ENCODE measurements at regions not wholly inside any gene's neighbourhood (a gene's known extent, or its start where the extent isn't known, plus 50 kb on each side); places are given as distances from the start of the nearest gene placed in this dataset.

DNA sequence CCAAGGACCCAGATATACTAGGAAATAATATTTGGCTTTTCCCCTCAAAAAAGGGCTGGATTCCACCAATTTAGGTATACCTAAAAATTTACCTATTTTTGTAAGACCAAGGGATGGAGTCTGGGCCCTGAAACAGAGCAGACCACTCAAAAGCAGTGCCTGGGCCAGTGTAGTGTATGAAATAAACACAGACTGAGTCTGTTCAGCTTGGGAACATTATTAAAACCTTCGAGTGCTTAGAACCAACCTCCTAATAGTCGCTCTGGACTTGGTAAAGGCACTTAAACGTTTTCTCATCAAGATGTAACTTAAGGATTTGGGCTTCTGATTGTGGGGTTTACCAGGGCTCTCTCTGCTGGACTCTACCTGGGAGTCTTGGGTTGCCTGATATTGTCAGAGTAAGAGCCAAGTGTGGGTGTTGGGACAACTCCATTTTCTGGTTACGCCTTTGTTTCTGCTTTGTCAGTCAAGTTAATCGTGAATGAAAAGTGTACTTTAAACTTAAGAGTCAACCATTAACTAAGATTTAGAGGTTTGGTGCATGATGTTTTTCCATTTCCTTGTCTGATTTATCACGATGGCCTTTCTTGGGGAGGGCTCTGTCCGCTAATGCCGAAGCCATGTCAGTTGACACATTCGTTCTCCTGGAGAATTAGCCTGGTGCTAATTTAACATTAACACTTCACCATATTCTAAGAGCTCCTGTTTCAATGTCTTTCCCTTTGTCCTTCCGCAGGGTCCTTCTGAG is 221.0 kb upstream of the TPM1 start:
- no peak for DNase-seq

DNA sequence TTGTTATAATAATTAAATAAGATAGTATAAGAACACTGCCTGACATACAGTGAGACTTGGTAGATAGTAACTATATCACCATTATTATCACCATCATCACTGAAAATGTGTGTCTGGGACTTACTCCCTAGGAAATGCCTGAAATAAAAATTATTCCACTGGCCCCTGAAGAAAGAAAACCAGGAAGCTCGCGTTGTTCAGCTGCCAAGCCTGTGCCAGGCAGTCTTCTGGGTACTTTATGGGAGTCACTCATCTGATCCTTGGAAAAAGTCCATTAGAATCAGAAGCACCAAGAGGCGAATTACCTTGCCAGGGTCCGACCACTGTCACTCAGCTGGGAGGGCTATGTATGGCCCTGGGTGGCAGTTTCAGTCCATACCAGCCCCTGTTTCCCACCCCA is 220.3 kb upstream of the TPM1 start:
- no peak for DNase-seq

DNA sequence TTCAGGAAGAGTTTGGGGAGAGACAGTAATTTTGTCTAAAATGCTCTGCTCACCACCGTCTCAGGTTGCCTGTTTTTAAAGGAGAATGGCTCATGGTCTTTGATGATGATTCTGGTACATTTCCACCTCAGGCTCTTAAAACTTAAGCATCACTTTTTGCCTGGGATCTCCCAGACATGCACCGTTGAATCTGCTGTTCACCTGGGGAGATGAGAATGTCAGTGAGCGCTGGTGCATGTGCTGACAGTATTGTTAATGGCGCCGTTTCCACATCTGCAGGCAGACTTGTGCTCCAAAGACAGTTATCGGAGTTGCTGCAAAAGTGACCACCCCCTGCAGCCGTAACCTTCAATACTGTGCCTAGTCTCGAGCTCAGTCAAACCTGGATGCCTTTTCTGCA is 219.0 kb upstream of the TPM1 start:
- no peak for DNase-seq

DNA sequence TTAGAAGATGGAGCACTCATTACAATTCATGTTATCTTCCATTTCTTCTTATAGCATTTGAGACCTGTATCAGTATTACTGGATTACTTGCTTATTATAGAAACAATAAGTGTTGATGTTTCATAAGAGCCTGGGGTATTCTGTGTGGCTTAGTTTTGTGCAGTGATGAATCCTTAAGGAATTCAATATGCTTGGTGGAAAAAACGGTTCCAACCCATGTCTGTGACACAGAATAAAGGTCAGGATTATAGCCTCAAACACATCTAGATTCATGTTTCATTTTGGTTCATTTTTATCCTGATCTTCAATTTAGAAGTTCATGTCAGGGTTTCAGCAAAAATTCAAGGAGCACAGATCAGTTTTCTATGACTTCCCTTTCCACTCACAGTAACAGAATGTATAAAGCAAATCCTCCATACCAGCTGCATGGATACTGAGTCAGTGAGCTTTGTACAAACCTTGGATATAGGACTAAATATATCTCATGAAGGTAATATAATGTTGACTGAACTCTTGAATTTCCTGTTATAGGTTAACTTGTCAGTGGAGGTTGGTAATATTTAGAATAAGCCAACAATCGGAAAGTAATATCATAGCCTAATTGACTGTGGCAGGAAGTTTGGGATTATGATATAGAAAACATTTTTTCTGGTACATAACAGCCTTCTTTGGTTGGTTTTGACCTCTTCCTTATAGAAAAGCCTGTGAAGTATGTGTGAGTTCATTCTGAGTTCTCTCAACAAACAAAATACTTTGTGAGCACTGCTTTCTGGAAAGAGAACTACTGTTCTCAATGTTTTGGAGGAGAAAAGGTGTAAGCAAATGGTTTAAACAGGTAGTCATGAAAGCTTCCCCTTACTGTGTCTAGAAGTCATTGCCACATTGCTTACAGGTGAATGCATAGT is 218.2 kb upstream of the TPM1 start:
- no peak for DNase-seq

DNA sequence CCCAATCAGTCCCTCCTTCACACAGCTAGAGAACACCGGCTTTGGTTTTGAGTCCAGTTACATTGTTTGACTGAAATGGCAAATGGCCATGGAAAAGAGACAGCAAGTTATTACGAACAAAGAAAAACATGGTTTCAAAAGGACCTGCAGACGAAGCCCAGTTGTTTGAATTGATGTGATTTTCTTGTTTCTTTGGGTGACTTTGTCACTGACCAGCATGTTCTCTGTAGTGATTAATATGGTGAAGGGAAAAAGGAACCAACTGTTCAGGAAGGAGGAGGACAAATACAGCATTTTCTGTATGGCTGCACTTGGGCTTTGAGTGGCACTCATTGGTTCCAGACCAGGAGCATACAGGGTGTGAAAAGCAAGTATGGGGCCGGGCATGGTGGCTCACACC is 217.4 kb upstream of the TPM1 start:
- DNase-seq = no peak

DNA sequence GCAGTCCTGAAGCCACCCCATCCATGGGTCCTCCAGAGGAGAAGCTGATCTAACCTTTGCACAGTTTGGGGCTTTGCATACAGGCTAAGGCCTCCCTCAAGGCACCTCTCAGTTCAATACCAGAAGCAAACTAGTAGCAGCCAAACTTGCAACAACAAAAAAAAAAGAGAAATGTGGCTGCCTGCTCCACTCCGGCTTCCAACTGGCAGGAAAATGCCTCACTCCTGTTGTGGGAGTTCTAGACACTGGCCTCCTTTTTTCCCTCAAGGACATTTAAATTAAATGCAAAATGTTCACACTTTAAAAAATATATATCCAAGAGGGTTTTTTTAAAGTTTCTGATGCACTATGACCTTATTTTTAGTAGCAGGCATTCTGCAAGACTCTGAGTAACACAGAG is 216.0 kb upstream of the TPM1 start:
- DNase-seq = no peak

DNA sequence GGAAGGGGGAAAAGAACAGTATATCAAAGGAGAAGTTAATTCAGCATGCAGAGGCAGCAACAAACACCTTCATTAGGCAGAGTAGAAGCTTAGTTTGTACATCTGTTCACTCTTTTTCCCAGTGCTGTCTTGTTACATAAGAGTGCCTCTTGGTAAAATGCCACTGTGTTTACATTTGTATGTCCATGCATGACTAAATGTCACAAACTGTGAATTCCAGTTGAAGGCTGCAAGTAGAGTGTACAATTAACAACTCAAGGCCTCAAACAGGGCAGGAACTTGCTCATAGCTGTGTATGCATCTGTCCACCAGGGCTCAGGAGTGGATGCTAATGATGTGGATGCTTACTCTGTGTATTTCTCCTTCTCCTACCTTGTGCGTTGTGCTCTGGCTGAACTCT is 214.2 kb upstream of the TPM1 start:
- no peak for DNase-seq

DNA sequence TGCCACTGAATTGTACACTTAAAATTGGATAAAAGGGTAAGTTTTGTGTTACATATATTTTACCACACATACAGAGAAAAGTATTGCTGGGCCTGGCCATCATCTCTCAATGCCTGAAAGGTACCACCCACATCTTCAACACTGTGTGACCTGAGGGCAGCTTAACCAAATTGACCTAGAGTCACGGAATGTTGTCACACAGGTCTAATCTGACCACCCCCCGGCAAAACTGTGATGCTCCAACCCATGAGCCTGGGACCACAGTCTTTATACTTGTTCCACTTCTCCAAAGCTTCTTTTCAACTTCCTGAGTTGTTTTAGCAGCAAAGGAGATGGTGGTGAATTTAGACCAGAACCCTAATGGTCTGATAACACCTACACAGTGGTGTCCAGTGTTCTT is 210.3 kb upstream of the TPM1 start:
- no peak for DNase-seq

GRCh38 chr15:62833646-62834045 is 208.9 kb upstream of the TPM1 start:
- DNase-seq = no peak

- DNase-seq = no peak
Observed at GRCh38 chr15:62834686-62835329, 207.7 kb upstream of the TPM1 start.

DNA sequence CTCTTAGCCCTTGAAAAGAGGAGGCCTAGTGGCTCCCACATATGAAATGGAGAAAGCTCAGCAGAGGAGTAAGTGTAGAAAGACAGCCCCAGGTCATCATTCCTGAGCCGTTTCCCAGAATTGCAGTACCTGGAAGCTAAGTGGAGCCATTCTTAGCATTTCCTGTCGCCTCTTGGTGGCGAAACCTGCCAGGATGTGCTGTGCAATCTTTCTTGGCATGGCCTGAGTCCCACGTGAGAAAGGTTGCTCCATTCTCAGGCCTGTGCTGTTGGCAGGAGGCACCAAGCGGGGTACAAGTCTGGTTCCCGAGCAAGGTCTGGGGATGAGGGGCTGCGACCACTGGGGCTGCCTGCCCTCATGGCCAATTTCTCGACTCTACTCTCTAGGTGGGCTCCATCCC is 207.2 kb upstream of the TPM1 start:
- DNase-seq = no peak

- no peak for DNase-seq
Observed at GRCh38 chr15:62835762-62836161, 206.8 kb upstream of the TPM1 start.

- DNase-seq = no peak
Observed at GRCh38 chr15:62840526-62841268, 201.8 kb upstream of the TPM1 start.

GRCh38 chr15:62841269-62841628 is 201.3 kb upstream of the TPM1 start:
- DNase-seq = no peak

DNA sequence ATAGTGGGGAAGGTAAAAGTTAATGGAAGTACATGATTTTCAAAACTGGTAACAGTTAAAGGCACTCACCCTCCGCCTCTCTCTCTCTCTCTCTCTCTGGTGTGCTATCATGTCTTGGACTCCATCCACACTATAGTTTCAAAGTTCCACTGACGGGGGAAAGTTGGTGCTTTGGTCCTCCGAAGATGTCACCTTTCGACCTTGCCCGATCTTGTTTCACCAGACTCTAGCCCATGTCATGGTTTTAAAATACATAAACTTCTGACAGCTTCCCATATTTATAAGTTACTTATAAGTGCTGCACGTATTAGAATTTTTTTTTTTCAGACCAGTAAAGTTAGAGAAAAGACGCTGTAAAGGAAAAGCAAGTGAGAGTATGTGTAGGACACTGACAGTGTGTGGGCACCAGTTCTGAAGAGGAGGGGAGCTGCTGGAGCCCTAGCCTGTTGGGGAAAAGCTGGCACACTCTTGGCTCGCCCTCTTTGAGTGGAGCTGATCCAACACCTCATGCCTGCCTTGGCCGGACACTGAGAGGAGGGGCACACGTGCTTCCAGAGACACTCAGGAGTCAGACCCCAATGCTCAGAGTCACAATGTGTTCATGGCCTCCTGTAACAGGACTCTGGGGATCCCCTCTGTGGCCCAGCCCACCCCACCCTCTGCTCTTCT is 200.5 kb upstream of the TPM1 start:
- no peak for DNase-seq

- DNase-seq = no peak
Observed at GRCh38 chr15:62843311-62843710, 199.2 kb upstream of the TPM1 start.

- DNase-seq = no peak
Observed at GRCh38 chr15:62844564-62845240, 197.8 kb upstream of the TPM1 start.

DNA sequence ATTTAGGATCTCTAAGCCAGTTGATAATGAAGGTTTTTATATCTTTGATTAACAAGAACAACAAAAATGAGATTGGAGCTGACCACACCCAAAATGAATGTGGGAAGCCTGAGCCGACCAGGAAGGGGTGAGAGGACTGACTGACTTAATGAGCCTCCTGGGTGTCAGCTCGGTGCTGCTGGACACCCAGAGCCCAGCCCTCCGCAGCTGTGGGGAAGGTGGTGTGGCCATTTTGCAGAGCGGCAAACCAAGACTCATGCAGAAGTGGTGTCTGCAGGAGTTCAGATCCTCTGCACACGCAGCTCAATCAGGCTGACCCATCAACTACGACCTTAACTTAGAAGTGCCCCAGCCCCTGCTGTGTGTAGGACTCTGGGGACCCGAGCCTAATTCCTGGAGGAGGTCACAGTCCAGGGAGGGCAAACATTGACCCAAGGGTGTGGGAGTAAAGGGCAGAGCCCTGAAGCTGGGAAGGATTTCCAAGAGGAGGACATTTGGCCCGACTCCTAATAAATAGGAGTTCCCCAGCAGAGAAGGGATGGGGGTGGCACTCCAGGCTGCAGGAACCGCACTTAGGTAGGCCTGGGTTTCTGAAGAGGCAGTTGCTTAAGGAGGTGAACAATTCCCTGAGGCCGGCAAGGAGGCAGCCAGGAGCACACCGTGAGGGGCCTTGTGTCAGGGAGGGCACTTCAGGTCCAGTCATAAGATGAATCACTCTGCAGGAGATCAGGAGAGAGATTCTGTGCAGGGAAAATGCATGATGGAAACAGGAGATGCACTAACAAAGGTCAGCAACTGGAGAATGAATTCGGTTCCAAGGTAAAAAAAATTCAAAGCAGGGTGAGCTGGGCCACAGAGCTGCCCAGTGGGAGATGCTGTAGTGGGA is 197.1 kb upstream of the TPM1 start:
- DNase-seq = no peak

GRCh38 chr15:62846131-62846804 is 196.3 kb upstream of the TPM1 start:
- DNase-seq = no peak

DNA sequence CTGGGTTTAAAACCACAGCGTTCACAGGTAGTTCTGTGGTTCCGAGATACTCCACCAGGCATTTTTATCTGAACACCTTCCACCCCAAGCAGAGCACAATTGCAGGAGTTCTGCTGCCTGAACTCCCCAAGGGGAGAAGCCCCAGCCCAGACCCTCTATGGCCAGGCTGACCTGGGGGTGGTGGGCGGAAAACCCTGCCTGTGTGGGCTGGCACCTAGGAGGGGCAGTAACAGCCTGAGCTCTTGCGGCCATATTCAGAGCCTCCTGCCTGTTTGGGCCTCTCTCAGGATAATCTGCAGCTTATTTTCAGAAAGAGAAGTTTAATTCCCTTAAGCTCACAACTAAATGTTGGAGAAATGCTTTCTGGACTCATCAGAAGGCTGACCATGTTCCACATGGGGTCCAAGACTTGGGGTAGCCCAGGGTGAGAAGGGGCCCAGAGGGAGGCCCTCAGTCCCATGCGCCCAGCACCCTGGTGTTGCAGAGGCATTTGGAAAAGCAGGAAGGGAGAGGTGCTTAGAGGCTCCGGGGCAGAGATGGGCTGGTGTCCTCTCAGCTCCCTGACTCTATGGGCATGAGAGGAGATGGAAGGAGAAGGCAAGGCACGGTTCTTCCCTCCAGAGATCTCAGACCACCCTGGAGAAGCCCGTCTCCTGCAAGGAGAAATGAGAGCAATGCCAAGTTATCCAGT is 195.6 kb upstream of the TPM1 start:
- DNase-seq = no peak
